GM10248 (cell line): ENCODE measurements at regions not wholly inside any gene's neighbourhood (a gene's known extent, or its start where the extent isn't known, plus 50 kb on each side); places are given as distances from the start of the nearest gene placed in this dataset.

Experiments used
- CTCF ChIA-PET: fragments of 300-600 bp; sonication (Branson Sonifier 250); formaldehyde crosslinking; extraction: SDS; loops from one replicate; lab custom pipeline; 2021; ENCODE audit warnings: antibody characterized with exemption; lab: Yijun Ruan, JAX
- POLR2A ChIA-PET: fragments of 350-650 bp; sonication (Branson Sonifier 250); formaldehyde crosslinking; extraction: SDS; loops from one replicate; lab custom pipeline; 2020; ENCODE audit warnings: antibody characterized with exemption; lab: Yijun Ruan, JAX
- DNase-seq: peaks from one replicate; pipeline ENCODE4 v3.0.0; 2012; ENCODE audit errors: extremely low spot score
- CTCF ChIP-seq: IDR thresholded peaks from 2 replicates; pipeline ENCODE4 v1.5.1; 2012; ENCODE audit warnings: mild to moderate bottlenecking, low read depth; ENCODE audit errors: extremely low read depth, missing control alignments, control extremely low read depth

- no peak for DNase-seq
- ChIA-PET POLR2A (no interaction called here), CTCF (interaction anchor here (0.7 to 1.2 kb wide), 2 partner anchors 9 to 21 kb away, joined by 3 read pairs; no protein-coding TSS in a partner anchor)
- no peak for TF ChIP-seq CTCF
These were observed 672.2 kb downstream of the EPM2A start for GRCh38 chr6:145063091-145063490.

- ChIA-PET CTCF (no interaction called here), POLR2A (no interaction called here)
- DNase-seq: no peak
- no peak for TF ChIP-seq CTCF
These were observed 667.9 kb downstream of the EPM2A start for GRCh38 chr6:145067430-145067829.

DNA sequence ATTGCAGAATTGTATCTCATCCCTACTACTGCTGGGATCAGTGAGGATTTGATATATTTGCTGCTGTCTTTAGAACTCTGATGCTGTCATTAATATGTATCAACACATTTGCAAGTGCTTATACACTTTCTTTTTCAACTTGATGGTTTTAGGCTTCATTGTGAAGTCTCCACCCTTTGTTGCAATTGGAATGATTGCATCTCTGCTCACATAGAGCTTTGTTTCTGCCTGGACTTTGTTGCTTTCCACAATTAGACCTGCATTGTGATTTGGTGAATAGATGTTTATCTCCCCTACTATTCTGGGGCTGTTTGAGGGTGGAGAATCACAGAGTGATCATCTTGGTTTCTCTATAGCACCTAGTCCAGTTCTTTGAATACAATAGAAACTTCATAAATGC is 666.7 kb downstream of the EPM2A start:
- CTCF ChIA-PET: interaction anchor here (1.2 to 1.8 kb wide), 2 partner anchors 11 to 22 kb away, joined by 4 to 5 read pairs; no protein-coding TSS in a partner anchor
- DNase-seq: no peak
- no peak for TF ChIP-seq CTCF
- POLR2A ChIA-PET: no interaction called here

GRCh38 chr6:145069966-145070365 is 665.4 kb downstream of the EPM2A start:
- TF ChIP-seq CTCF: no peak
- ChIA-PET CTCF (interaction anchor here (1.8 kb wide), 1 partner anchor 20 kb away, joined by 5 read pairs; no protein-coding TSS in a partner anchor), POLR2A (no interaction called here)
- DNase-seq: no peak

GRCh38 chr6:145070791-145071190 is 664.5 kb downstream of the EPM2A start:
- no peak for DNase-seq
- POLR2A ChIA-PET: no interaction called here
- TF ChIP-seq CTCF: no peak
- CTCF ChIA-PET: interaction anchor here (0.8 to 1.2 kb wide), 3 partner anchors 22 to 563 kb away, joined by 3 read pairs; no protein-coding TSS in a partner anchor

GRCh38 chr6:145071836-145072235 is 663.5 kb downstream of the EPM2A start:
- TF ChIP-seq CTCF: no peak
- POLR2A ChIA-PET: no interaction called here
- CTCF ChIA-PET: interaction anchor here (1.0 to 1.2 kb wide), 2 partner anchors 9 to 44 kb away, joined by 3 read pairs; no protein-coding TSS in a partner anchor
- no peak for DNase-seq

- DNase-seq: no peak
- POLR2A ChIA-PET: no interaction called here
- CTCF ChIA-PET: no interaction called here
- no peak for TF ChIP-seq CTCF
These were observed 661.5 kb downstream of the EPM2A start for GRCh38 chr6:145073811-145074210.
